Vagina (tissue), 2 donors: ENCODE measurements at regions not wholly inside any gene's neighbourhood (a gene's known extent, or its start where the extent isn't known, plus 50 kb on each side); places are given as distances from the start of the nearest gene placed in this dataset.

Experiments used
- DNase-seq, 2 donors: peaks; one replicate each; pipeline ENCODE4 v3.0.0-alpha.2; 2017; ENCODE audit errors: extremely low spot score in 2 of 2
- H3K27ac ChIP-seq: fragments of 200-600 bp; sonication (generic); one replicate; pipeline ENCODE4 v1.5.1; 2019
- H3K27me3 ChIP-seq: fragments of 200-600 bp; sonication (generic); one replicate; pipeline ENCODE4 v1.5.1; 2019
- H3K36me3 ChIP-seq, 2 donors: fragments of 200-600 bp; sonication (generic); one replicate each; pipeline ENCODE4 v1.5.1; 2017 to 2019
- H3K4me1 ChIP-seq: fragments of 200-600 bp; sonication (generic); one replicate; pipeline ENCODE4 v1.5.1; 2019
- H3K4me3 ChIP-seq, 2 donors: fragments of 200-600 bp; sonication (generic); 1 replicate in 1 of 2; 2 replicates in 1 of 2; pipeline ENCODE4 v1.5.1; 2016 to 2019
- H3K9me3 ChIP-seq: fragments of 200-600 bp; sonication (generic); one replicate; pipeline ENCODE4 v1.5.1; 2019
- POLR2A ChIP-seq, 2 donors: fragments of 450-650 bp; IDR thresholded peaks; one replicate each; pipeline ENCODE4 v1.6.1; 2017; ENCODE audit warnings: antibody characterized with exemption in 2 of 2, mild to moderate bottlenecking in 2 of 2, moderate library complexity in 2 of 2
- POLR2AphosphoS5 ChIP-seq, 2 donors: sonication (generic); formaldehyde crosslinking; IDR thresholded peaks; one replicate each; pipeline ENCODE4 v1.9.0; 2017; ENCODE audit warnings: antibody characterized with exemption in 2 of 2, mild to moderate bottlenecking in 2 of 2, low read depth in 1 of 2; ENCODE audit not compliant: insufficient read depth in 1 of 2
- intact Hi-C: fragments of 100-400 bp; cut with DNase I; formaldehyde crosslinking; loops from one replicate; pipeline ENCODE4 v1.15.1; 2023
- TF ChIP-seq, protein P1 (sequence below), 3 experiments: fragments of 450-650 bp in 2 of 3; fragments of 200-600 bp in 1 of 3; sonication (generic) in 1 of 3; IDR thresholded peaks; one replicate each; pipeline ENCODE4 v1.5.1; 2017 to 2019; ENCODE audit warnings: antibody characterized with exemption in 3 of 3, mild to moderate bottlenecking in 2 of 3, moderate library complexity in 2 of 3

DNA sequence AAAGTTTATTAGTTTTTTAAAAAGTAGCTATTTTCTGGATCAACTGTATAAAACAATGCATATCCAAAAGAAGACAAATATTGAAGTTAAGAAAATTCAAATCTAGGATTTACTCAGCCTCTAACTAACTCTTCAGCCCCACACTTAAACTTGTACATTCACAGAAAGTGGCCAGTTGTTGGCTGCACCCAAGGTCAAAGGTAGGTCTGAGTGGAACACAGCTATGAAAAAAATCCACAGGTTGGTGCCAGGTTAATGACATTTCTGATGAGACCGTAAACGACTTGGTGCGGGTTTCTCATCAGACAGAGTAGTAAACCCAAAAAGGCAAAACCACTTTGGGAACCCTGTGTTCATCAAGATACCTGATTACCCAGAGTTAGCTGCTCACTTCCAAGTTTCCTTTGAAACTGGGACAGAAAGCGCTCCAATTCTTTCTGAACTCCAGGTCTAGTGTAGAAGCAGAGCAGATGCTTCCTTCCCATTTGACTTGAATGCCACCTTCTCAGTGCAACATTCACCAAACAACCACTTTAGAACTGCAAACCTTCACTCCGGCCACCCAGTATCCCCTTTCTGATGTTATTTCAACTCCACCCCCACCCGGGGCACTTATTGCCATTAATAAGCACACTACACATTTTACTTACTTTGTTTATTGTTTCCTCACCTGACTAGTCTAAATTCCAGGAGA, 208.3 kb upstream of the STARD13 start:
- TF ChIP-seq, protein P1, sequence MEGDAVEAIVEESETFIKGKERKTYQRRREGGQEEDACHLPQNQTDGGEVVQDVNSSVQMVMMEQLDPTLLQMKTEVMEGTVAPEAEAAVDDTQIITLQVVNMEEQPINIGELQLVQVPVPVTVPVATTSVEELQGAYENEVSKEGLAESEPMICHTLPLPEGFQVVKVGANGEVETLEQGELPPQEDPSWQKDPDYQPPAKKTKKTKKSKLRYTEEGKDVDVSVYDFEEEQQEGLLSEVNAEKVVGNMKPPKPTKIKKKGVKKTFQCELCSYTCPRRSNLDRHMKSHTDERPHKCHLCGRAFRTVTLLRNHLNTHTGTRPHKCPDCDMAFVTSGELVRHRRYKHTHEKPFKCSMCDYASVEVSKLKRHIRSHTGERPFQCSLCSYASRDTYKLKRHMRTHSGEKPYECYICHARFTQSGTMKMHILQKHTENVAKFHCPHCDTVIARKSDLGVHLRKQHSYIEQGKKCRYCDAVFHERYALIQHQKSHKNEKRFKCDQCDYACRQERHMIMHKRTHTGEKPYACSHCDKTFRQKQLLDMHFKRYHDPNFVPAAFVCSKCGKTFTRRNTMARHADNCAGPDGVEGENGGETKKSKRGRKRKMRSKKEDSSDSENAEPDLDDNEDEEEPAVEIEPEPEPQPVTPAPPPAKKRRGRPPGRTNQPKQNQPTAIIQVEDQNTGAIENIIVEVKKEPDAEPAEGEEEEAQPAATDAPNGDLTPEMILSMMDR (IDR thresholded peaks at IDR 0.05): no peak
- no peak for TF ChIP-seq POLR2AphosphoS5 (IDR thresholded peaks at IDR 0.05; ENCODE audit: insufficient read depth in 1 of 2, low read depth in 1 of 2)
- no peak for TF ChIP-seq POLR2A (IDR thresholded peaks at IDR 0.05)
- Histone ChIP-seq H3K27ac (no peak overlapping the region), H3K27me3 (no peaks in the 10 kb centered on the region), H3K9me3 (no peaks in the 10 kb centered on the region), H3K36me3 (no peaks in the 10 kb centered on the region), H3K4me1 (no peaks in the 10 kb centered on the region), H3K4me3 (no peak overlapping the region)
- DNase-seq: no peak
- intact Hi-C loops: no loop called here

DNA sequence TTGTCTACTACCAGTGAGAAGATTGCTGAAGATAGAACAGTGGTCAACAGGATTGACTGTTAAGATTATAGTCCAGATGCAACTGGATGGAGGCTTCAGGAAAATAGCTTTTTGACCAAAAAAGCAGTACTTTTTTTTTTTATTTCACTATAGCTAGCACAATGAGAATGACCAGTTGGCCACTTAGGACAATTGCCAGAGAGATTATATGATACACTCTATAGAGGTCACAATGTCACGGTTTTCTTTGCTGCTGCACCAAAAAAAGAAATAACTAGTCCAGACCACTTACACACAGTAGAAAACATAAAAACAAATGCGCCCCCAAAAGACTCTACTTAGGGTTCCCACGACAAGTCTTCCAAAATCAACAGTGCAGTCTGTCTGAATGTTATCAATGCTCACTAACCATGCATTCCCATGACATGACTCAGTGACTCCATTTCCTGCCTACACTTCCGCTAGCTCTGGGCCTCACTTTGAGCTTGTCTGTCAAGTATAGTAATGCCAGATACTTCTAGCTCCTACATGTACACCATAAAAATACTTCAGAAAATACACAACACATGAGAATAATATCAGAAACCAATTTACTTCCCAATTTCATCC, 209.1 kb upstream of the STARD13 start:
- Histone ChIP-seq H3K36me3 (no peaks in the 10 kb centered on the region), H3K4me1 (no peaks in the 10 kb centered on the region), H3K9me3 (no peaks in the 10 kb centered on the region), H3K4me3 (no peak overlapping the region), H3K27me3 (no peaks in the 10 kb centered on the region), H3K27ac (no peak overlapping the region)
- no peak for DNase-seq
- no peak for TF ChIP-seq POLR2A (IDR thresholded peaks at IDR 0.05)
- TF ChIP-seq POLR2AphosphoS5 (IDR thresholded peaks at IDR 0.05; ENCODE audit: insufficient read depth in 1 of 2, low read depth in 1 of 2): peak in 1 of 2 donors; percentile 56
- TF ChIP-seq, protein P1 (IDR thresholded peaks at IDR 0.05): no peak
- intact Hi-C loops: no loop called here

DNA sequence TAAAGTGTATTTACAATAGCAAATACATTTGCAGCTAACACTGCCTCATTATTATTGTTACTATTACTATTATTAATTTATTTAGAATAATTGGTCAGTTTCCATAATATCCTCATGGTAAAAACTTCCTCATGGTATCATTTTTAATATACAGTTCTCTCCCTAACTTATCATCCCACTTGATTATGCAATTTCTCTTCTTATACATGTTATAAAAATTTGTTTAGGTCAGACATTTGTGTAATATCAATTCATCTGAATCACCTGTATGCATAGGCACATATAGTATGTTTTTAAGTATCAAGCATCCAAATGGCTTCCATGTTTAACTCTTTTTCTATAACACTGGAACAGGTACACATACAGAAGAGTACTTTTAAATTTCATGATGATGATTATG, 210.8 kb upstream of the STARD13 start:
- H3K9me3 ChIP-seq: no peaks in the 10 kb centered on the region
- no peaks in the 10 kb centered on the region for H3K4me1 ChIP-seq
- DNase-seq: no peak
- TF ChIP-seq, protein P1 (IDR thresholded peaks at IDR 0.05): no peak
- H3K27me3 ChIP-seq: no peaks in the 10 kb centered on the region
- H3K4me3 ChIP-seq: no peak overlapping the region
- H3K27ac ChIP-seq: no peak overlapping the region
- H3K36me3 ChIP-seq: no peaks in the 10 kb centered on the region
- intact Hi-C loops: no loop called here

DNA sequence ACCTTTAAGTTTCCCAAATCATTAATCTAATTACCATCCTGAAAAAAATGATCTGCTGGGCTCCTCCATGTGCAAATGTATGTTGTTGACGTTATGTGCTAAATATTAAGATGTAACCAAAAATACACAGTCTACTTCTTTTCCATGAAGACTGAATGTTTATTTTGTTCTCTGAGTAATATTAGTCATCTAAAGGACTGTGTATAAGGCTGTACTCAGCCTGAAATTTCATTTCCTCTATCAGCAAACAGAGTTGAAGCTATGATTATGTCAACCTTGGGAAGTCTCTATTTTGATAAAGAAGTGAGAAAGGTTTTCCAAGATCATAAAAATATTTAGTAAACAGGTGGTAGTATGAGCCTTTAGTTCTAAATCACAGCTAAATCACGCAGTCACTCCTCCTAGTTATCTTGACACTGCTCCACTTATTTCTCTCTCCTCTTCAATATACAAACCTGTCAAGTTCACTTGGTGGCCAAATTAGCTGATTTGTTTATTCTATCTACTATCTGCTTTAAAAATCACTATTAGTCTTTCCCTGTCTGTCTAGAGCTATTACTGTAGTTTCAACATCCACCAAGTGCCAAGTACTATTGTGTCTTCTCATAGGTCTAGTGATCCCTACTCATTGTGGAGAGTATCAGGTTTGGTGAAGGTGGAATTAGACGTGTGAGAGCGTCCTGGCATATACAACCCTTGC, 211.7 kb upstream of the STARD13 start:
- Histone ChIP-seq H3K36me3 (no peaks in the 10 kb centered on the region), H3K9me3 (no peaks in the 10 kb centered on the region), H3K27me3 (no peaks in the 10 kb centered on the region), H3K4me1 (no peaks in the 10 kb centered on the region), H3K27ac (no peak overlapping the region), H3K4me3 (no peak overlapping the region)
- intact Hi-C loops: no loop called here
- no peak for DNase-seq
- no peak for TF ChIP-seq POLR2A (IDR thresholded peaks at IDR 0.05)

DNA sequence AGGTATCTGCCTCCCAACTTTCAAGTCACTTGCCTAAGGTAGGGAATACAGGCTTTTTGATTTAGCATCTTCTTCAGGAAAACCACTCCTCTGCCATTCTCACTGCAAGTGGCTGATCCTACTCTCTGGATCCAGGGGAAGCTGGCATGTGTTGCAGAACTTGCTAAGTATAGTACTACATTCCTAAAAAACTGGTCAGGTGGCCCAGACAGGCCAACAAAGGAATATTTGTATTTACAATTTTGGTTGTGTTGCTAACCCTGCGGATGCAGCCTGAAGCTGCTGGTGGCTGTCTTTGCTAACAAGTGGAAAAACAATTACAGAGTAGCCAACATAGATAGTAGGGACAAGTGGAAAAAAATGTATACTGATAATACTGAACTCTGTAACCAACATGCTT, 222.5 kb upstream of the STARD13 start:
- H3K4me3 ChIP-seq: no peak overlapping the region
- no peak overlapping the region for H3K27ac ChIP-seq
- H3K36me3 ChIP-seq: no peaks in the 10 kb centered on the region
- H3K9me3 ChIP-seq: no peaks in the 10 kb centered on the region
- TF ChIP-seq POLR2AphosphoS5 (IDR thresholded peaks at IDR 0.05; ENCODE audit: insufficient read depth in 1 of 2, low read depth in 1 of 2) (no peak), POLR2A (IDR thresholded peaks at IDR 0.05) (no peak)
- TF ChIP-seq, protein P1 (IDR thresholded peaks at IDR 0.05): no peak
- H3K27me3 ChIP-seq: no peaks in the 10 kb centered on the region
- intact Hi-C loops: no loop called here
- peaks cover 22% of the 10 kb centered on the region for H3K4me1 ChIP-seq
- no peak for DNase-seq
